HG03097 (cell line): ENCODE measurements at regions not wholly inside any gene's neighbourhood (a gene's known extent, or its start where the extent isn't known, plus 50 kb on each side); places are given as distances from the start of the nearest gene placed in this dataset.

Experiments
- ATAC-seq: cut with Tn5 transposase; IDR thresholded peaks from one replicate; pipeline ENCODE4 v1.9.1; 2021; ENCODE audit not compliant: unreplicated experiment, low FRiP score

- no peak for ATAC-seq
Measured at GRCh38 chr13:85666356-85666755, 132.9 kb downstream of the SLITRK6 start.

GRCh38 chr13:85665286-85665685 is 133.9 kb downstream of the SLITRK6 start:
- ATAC-seq = no peak

- no peak for ATAC-seq
Measured at GRCh38 chr13:85663856-85664255, 135.4 kb downstream of the SLITRK6 start.

- ATAC-seq = no peak
Measured at GRCh38 chr13:85662186-85662585, 137.0 kb downstream of the SLITRK6 start.

DNA sequence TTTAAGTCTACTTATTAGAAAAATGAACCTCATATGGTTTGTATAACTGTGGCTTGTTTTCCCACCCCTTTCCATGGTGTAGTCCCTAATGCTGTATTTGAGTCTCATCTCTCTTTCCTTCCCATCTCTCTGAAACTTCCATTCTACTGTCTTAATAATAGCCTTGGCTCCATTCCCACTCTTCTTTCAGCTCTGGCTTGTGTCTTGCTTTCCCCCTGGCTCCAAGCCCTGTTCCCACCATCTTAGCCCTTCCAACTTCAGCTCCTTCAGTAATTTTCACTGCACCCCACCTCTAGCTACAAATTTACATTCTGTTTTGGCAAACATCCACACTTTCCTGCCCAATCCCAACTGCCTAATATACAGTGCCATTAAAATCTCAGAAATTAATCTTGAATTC is 137.5 kb downstream of the SLITRK6 start:
- no peak for ATAC-seq

DNA sequence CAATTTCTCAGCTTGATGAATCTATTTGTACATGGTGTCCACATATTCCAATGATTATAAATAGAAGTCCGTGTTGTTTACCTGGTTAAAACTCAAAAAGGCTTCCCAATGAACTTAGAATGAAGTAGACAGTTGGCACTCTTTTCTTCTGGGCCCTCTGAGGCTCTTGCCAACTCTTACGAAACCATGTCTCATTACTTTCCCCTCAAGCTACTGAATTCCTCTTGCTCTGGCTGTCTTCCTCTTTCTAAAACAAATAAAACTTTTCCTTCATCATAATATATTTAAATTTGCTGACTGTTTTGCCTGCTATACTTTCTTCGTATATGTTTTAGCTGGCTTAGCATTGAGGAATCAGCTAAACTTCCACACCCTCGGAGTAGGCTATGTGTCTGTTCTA is 139.7 kb downstream of the SLITRK6 start:
- ATAC-seq = no peak

GRCh38 chr13:85657942-85658341 is 141.3 kb downstream of the SLITRK6 start:
- ATAC-seq = no peak

- ATAC-seq = no peak
Measured at GRCh38 chr13:85655040-85655439, 144.2 kb downstream of the SLITRK6 start.

DNA sequence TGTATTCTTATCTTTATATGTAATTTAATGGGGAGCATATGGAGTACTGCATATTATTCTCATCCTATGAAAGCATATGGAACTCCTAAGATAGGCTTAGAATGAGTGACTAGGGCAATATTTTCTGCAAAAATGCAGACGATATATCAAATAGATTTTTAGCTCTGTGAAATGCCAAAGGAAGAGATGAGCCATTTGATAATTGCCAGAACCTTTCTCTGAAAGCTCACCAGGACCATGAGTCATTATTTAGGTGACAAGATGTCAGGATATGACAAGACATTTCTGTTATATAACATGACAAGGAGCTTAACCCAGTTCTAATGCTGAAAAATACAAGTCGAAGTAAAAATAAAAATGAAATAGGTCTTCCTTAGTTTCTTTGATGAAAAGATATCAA is 145.0 kb downstream of the SLITRK6 start:
- ATAC-seq = no peak

DNA sequence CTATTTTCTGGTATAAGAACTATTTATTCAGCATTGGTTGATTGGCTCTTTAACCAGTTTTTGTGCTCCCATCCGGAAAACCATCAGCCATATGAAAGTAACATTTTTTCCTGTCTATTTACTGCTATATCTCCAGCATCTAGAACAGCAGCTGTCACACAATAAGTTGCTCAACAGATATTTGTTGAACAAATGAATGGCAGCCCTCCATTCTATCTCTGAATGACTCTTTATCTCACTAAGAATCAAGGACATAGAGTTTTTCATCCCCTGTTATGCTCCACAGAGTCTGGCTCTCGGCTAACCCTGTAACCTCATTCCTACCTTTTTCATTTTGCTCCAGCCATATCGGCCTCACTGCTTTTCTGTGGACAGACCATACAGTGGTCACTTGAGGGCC is 145.5 kb downstream of the SLITRK6 start:
- ATAC-seq = no peak

DNA sequence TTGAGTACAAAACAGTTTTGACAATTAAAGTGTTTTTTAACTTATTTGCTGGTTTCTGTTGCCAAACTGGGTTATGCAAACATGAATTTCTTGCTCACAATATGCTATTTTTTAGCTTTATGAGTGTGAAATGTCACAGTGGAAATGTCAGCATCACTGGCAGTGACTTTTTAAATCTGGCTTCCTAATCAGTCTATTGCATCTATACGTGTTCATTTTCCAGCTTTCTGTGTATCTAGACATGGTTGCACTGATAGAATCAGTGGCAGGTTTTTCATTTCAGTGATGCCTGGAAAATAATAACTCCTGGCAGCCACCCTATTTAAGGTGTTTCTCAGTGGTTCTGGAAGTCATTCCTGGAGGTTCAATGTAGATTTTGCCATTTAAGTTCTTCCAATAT is 146.7 kb downstream of the SLITRK6 start:
- ATAC-seq = no peak

- ATAC-seq = no peak
Measured at GRCh38 chr13:85651440-85651839, 147.8 kb downstream of the SLITRK6 start.

GRCh38 chr13:85650613-85651012 is 148.6 kb downstream of the SLITRK6 start:
- no peak for ATAC-seq

- ATAC-seq = no peak
Measured at GRCh38 chr13:85640727-85641126, 158.5 kb downstream of the SLITRK6 start.

DNA sequence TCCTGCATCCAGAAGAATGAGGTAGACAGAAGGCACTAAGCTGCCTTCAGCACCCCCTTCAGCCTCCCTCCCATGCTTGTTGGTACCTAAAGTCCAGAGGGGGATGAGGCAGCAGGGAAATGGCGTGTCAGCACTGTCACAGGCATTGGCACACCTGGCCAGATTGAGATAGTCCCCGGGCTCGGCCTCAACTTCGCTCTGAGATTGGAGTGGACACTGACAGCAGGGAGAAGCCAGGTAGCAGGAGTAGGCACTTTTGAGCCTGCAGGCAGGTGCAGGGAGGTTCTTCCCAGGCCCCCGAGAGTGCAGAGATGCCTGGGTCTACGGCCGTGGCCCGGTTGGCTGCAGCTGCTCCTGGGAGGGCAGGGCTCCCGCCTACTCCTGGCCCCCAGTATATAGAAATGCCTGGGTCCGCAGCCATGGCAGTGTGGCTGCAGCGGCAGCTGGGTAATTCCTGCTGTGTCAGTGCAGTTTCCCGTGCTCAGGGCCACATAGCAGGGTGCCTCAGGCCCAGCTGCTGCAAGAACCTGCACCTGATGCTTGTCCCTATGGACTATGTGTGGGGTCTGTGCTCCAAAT is 160.3 kb downstream of the SLITRK6 start:
- no peak for ATAC-seq

DNA sequence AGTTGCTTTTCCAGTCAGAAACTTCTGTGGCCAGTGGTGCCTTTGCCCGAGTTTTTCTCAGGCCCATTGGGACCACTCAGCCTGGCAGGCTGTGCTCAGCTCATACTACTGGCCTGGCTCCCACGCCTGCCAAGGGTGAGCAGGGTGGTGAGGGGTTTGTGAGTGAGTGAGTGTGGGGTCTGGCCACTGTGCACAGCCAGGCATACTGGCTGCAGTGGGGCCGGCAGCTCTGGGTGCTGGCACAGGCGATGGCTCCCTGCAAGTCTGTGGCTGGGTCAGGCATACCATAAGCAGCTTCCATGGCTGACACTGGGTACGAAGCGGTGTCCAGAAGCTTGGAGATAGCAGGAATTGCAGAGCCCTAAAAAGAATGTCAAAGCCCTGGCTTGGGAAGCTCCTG is 161.0 kb downstream of the SLITRK6 start:
- ATAC-seq = no peak

DNA sequence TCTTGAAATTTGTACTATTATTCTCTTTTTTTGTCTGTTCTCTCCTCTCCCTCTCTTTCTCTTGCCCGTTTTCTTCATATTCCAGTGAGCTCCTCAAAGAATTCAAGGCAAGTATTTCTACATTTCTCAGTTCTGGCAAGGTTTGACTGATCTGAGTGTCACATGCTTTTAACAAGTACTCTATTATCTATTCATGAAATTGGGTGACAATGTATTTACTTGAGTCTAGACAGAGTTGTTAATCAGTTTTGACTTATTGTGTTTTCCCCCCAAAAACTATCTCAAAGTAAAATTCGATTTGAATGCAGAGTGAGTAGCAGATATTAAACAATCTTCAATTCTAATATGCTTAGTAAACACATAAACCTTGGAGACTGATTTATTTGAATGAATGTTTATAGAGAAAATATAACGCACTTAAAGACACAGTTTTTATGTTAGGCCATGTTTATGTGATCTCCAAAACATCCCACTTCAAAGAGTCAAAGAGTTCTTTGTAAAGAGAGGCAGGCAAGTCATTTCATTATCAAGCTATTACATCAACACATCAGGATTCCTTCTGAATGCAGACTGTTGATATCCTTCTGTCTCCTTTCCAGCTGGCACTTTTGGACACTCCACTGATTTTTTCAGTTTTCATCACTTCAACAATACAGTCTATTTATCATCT is 166.6 kb downstream of the SLITRK6 start:
- no peak for ATAC-seq

- no peak for ATAC-seq
Measured at GRCh38 chr13:85631801-85632200, 167.4 kb downstream of the SLITRK6 start.

GRCh38 chr13:85626603-85627002 is 172.6 kb downstream of the SLITRK6 start:
- no peak for ATAC-seq

- ATAC-seq = no peak
Measured at GRCh38 chr13:85619321-85619720, 179.9 kb downstream of the SLITRK6 start.

GRCh38 chr13:85618521-85618920 is 180.7 kb downstream of the SLITRK6 start:
- no peak for ATAC-seq

DNA sequence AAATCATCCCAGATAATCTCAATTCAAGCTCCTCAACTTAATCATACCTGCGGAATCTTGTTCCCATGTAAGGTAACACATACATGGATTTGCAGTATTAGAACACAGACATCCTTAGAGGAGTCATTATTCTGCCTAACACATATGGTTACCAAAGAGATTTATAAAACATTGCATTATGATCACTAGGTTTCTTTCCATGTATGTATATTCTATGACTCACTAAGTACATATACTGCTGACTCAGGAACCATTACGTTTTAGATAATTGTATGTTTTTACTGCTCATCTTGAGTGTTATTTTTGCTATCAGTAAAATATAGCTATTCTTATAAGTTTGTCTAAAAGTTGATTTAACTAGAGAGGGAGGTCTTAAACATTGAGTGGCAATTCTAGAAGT is 182.9 kb downstream of the SLITRK6 start:
- no peak for ATAC-seq

- ATAC-seq = no peak
Measured at GRCh38 chr13:85615031-85615430, 184.2 kb downstream of the SLITRK6 start.
